Activated gamma-delta T cell treated with Interleukin-2 at 50 U/mL for 16 hours (primary cell): ENCODE measurements at regions not wholly inside any gene's neighbourhood (a gene's known extent, or its start where the extent isn't known, plus 50 kb on each side); places are given as distances from the start of the nearest gene placed in this dataset.
"Not testable (repeated sequence)": the region's sequence is repeated elsewhere in the genome, so short reads cannot be mapped to it uniquely, and the experiment has no call there.

ENCODE experiments used
- DNase-seq: peaks from one replicate; pipeline ENCODE4 v3.0.0-alpha.2; 2020

DNA sequence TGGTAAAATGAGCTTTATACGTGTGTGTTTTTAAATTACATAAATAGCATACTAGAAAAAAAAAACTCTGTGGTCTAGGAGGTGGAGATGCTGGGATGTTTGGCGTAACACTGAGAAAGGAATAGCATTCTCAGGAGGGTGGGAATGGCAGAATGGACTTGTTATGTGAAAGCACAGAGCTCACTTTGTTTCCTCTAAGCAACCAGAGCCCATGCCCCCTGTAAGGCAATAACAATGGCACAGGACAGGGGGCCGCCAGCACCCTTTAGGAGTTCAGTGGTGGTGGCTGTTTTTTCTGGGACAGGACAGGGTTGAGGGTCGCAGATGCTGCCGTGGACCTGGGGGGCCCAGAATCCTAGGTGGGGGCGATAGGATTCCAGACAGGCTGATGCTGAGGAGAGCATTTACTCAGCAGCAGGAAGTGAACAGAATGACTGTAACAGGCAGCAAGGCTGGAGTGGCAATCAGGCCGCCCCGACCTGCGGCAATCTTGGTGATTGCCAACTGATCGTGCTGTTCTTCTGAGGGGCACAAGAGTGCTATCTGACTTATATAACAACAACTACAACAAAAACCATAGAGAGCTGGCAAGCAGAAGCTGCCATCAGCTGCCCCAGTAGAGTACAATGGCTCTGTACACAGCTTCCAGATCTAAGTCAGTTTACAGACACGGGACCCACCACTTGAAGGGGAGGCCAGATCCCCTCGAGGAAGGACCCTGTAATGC, 160.4 kb downstream of the UACA start:
- no peak for DNase-seq

DNA sequence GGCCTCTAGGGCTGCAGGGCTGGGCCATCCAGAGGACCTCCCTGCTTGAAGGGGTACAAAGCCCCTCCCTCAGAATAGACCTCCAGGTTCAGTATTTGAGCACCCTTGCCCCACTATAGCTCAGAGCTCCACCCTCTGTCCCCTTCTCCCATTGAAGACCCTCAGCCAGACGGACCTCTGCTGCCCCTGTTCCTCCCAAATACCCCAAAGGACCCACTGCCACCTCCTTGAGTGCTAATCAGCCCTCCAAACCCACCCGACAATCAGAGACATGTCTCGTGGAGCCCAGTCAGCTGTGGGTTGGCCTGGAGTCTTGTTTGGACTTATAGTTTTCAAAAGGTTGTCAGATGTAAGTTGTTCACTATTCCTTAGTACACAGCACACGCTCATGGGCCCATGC, 161.1 kb downstream of the UACA start:
- DNase-seq, result no peak

DNA sequence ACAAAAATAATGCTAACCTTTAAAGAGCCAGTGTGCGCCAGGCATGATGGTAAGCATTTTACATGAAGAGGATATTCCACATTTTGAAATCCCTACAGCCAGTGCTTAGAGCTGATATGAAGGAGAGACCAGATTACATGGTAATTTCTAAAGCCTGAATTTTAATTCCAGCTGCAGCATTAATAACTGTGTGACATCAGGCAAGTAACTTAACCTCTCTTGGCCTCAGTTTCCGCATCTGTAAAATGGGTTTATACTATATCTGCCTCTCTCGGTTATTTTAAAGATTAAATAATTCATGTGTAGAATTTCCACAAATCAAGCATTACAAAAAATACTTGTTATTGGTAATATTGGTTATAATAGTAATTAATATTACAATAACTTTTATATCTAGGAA, 165.4 kb downstream of the UACA start:
- DNase-seq, result no peak

DNA sequence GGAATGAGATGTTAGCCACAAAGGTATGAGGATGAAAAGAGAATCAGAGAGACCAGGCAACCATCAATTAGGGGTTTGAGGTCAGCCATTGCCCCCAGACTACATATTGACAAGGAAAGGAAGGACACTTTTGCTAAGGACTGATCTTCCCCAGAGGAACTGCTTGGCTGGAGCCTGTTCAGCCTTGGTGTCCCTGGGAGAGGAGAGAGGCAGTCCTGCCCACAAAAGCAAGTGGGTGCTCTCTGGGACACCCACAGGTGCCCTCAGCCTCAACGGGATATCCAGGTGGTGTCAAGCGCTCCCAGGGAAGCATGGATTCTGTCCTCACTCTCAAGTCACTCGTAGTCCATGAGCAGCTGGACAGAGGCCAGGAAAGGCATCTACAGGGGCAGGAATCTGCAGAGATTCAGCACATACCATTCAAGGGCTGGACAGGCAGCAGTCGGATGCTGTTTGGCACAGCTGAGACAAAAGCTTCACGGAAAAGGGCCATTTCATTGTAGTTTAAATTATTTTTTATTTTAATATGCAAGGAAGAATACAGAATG, 166.2 kb downstream of the UACA start:
- no peak for DNase-seq

DNA sequence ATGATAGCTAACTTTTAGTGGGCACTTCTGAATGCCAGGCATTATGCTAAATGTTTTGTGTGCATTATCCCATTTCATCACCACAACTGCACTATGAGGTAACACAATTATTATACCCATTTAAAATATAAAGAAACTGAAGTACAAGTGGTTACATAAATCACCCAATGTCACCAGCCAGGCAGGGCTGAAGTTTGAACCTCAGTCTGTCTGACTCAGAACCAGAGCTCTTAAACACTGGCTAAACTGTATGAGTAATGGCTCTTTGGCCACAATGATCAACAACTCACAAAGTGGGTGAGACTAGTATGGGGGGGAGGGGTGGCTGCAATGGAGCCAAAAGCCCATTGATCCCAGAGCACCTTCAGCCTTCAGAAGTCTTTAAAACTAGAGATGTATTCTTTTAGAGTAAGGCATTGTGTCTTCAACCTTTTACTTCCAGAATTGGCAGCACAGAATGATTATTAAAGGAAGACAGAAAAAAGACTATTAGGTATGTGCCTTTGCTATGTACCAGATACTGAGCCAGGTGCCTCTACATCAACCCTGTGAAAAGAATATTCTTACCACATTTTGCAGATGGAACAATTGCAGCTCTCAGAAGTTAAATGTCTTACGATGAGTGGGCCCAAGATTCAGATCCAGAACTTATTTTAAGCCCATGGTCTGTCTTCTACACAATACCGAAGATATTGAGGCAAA, 166.9 kb downstream of the UACA start:
- no peak for DNase-seq

DNA sequence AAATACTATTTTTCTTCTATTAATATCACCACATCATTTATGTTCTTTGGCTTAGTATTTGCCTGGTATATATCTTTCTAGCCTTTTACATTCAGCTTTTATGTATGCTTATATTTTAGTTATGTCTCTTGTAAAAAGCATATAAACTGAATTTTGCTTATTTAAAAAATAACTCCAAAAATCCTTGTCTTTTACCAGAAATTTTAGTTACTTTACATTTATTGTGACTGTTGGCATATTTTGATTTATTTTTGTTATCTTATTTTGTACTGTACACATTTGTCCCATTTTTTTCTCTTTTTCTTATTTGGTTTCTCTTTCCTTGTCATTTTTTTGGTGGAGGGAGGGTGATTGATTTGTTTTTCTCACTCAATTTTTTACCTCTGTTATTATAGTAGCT, 169.6 kb downstream of the UACA start:
- DNase-seq, result no peak

DNA sequence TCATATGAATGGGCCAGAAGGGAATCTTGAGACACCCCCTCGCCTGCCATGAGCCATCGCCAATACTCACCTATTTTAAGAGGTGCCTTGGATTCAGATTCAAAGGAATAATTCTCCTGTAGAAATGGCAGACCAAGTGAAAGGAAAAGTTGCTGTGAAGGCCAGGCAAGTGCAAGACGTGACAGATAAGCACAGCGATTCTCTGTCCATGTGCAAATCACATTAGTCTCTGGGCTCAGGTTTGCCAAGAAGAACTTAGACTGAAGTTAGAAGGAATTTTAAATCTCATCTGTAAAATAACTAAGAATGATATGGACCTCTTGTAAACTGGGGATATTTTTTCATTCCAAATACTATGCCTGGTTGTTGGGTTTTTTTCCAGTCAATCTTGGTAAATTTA, 173.6 kb downstream of the UACA start:
- no peak for DNase-seq

DNA sequence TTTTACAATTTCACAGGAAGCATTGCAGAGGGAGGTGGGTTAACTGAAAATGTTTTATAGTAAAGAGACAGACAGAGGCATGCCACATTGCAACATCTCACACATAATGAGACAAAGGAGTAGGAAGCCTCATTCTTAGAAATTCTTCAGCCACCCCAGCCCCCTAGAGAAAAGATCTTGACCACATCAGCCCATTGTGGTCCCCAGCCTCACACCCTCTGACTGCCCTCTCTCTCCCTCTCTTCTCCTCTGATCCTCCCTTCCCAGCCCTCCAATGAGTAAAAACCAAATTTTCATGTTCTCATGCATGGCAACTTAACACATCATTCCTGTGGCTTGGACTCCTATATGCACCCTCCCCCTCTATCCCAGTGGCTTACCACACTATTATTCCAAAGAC, 174.1 kb downstream of the UACA start:
- DNase-seq, result no peak

DNA sequence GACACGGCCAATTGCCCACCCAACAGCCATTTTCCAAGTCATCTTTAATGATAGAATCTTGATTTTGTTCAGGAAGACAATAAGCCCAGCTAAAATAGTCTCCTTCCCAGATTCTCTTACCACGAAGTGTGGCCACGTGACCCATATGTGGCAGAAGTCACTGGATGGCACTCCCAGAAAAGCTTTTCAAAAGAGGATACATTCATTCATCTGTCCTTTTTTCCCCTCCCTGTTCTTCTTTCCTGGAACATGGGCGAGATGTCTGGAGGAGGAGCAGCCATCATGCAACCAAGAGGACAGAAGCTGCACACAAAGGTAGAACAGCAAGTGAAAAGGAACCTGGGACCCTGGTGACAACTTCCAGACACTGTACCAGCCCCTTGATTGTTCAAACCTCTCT, 174.7 kb downstream of the UACA start:
- DNase-seq, result no peak

DNA sequence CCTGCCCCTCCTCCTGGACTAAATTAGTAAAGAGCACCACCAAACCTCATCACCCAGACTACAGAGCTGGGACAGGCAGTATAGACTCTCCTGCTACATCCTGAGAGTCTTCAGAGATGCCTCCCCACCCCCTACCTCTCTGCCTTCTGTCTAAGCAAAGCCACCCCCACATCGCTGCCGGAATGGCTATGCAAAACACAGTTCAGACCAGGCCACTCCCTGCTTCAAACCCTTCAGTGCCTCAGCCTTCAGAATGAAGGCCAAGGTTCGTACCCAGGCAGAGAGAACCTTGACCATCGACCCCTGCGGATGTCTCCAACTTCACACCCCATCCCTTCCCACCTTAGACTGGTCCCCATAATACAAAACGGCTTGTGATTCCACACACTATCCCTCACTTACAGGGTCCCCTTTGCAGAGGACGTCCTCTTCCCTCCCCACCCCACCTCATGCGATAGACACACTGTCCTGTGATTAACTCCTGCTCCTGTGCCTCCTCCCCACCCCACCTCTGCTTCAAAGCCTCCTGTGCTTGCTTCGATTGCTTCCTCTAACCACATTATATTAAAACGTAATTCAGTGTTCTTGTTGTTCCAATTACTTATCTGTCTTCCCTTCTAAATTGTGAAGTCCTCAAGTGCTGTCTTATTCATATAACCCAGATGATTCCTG, 175.3 kb downstream of the UACA start:
- DNase-seq, result no peak

DNA sequence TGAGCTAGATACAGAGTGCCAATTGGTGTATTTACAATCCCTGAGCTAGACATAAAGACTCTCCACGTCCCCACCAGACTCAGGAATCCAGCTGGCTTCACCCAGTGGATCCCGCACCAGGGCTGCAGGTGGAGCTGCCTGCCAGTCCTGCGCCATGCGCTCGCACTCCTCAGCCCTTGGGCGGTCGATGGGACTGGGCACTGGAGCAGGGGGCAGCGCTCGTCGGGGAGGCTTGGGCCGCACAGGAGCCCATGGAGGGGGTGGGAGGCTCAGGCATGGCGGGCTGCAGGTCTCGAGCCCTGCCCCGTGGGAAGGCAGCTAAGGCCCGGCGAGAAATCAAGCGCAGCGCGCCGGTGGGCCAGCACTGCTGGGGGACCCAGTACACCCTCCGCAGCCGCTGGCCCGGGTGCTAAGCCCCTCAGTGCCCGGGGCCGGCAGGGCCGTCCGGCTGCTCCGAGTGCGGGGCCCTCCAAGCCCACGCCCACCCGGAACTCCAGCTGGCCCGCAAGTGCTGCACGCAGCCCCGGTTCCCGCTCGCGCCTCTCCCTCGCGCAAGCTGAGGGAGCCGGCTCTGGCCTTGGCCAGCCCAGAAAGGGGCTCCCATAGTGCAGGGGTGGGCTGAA, 176.2 kb downstream of the UACA start:
- DNase-seq, result not testable (repeated sequence)

DNA sequence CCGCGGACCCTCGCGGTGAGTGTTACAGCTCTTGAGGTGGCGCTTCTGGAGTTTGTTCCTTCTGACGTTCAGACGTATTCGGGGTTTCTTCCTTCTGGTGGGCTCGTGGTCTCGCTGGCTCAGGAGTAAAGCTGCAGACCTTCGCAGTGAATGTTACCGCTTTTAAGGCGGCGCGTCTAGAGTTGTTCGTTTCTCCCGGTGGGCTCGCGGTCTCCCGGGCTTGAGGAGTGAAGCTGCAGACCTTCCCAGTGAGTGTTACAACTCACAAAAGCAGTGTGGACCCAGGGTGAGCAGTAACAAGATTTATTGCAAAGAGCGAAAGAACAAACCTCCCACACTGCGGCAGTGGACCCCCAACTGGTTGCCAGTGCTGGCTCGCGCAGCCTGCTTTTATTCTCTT, 177.1 kb downstream of the UACA start:
- no peak for DNase-seq

DNA sequence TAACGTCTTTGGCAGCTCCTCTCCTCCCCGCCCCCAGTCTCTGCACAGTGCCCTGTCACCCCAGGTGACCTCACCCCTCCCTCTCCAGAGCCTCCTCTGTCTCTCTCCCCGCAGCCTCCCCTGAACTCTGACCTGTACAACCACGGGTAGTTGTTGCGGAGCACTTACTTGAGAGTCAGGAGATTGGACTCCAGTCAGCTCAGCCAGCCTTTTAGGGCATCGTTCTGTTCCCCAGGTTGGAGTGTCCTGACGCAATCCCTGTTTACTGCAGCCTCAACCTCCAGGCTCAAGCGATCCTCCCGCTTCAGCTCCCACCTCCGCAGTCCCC, 177.7 kb downstream of the UACA start:
- no peak for DNase-seq

DNA sequence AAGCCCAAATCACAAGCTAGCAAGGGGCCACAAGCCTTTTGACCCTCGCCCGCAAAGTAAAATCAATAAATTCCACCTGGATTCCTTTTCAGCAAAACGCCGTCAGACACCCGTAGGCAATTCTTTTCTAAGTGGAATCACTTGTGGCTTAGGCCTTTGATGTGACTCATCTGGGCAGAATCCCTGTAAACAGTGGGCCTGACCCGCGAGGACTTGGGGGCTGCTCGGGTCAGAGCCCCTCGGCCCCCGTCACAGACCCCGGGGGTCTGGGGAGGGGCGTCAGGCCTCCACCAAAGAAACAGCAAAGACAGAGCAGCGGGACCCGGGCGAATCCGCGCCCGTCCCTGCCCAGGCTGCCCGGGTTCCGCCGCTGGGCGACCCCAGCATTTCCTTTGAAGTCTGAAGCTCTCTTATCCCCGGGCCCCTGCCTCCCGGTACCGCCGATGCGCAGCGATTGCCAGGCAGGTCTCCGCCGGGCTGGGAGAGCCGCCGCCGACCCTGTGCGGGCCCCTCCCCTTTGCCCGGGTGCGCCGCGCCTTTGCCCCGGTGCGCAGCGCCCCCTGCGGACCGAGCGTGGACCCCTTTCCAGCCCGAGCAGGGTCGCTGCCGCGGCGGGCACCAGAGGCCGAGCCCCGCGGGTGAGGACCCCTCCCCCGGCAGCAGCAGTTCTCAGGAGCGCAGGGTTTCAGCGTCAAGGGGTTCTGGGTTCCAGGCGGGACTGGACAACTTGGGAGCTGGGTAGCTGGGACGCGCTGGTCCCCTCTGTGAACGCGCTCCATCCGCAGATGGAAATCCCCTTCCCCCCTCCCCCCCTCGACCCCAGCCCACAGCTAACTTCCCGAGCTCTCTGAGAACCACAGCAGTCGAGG, 178.3 kb downstream of the UACA start:
- DNase-seq, result peak; percentile 20

DNA sequence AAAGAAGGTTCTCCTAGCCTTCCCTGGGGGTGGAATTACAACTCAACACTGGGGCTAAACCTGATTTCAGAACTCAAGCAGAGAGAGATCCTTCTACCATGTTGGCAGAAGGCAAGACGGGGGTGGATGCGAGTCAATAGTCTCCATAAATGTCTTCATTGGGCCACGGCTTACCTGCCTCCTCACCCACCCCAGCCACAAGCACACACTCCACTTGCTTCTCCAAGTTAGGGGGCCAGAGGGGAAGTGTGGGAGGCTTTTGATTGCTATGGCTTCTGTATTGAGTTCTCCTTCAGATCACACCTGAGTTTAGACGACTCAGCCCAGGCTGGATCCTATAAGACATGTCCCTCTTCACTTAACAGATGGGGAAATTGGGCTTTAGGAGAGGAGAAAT, 178.9 kb downstream of the UACA start:
- DNase-seq, result no peak

DNA sequence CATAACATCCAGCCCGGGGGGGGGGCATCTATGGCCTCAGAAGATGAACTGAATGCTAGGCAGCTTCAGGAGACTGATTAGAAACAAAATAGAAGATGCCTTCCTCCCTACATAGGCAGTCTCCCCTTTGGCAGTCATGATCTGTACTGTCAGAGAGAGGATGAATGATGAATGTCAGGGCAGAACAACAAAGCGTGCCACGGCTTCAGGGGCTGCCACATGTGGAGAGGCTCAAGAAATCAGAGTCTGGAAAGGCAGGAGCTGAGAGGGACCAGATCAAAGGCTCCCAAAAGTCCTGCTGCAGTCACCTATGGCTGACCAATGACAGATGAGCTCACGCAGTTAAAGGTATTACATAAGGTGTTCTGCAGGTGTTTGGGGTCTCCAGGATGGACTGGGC, 180.4 kb downstream of the UACA start:
- DNase-seq, result no peak

DNA sequence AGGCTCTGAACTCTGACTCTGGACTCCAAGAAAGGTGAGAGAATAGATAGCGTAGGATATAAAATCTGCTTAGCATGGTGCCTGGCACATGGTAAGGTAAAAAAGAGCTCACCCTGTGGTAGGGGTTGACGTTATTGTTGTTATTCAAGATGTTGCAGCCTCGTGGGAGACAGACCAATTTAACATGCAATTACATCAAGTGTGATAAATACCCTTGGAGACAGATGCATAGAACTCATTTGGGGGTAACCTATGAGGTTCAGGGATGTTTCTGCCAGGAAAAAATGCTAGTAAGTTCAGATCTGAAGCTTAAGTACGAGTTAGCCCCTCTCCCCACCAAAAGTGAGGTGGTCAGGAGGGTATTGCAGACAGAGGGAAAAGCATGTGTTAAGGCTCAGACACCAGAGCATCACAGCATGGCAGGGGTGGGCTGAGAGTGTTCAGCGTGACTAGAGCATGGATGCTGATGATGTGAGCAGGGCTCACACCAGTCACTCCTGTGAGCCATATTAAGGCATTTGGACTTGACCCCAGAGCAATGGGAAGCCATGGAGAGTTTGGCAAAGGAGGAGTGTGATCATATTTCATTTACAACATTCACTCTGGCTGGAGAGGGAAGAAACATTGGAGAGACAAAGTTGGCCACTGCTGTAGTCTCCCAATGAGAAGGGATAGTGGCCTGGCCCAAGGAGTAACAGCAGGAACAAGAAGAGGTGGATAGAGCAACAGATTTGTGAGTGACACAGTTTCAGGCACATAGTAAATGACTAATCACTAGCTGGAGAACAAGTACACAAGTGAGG, 181.0 kb downstream of the UACA start:
- no peak for DNase-seq

DNA sequence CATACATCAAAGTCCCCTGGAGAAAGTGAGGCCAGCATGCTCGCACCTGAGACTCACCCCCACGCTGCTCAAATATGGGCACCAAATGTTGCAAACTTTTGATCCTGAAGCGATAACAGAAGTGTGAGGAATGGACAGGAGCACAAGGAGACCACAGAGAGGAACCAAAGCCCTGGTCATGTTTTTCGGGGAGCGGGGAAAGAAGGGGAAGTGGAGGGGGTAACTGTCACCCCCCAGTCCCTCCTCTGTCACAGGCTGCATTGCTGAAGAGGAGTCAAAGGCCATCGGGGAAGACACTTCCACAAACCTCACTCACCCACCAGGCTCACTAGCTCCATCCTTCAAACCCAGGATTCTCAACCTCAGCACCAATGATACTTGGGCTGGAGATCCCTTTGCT, 182.4 kb downstream of the UACA start:
- DNase-seq, result no peak

DNA sequence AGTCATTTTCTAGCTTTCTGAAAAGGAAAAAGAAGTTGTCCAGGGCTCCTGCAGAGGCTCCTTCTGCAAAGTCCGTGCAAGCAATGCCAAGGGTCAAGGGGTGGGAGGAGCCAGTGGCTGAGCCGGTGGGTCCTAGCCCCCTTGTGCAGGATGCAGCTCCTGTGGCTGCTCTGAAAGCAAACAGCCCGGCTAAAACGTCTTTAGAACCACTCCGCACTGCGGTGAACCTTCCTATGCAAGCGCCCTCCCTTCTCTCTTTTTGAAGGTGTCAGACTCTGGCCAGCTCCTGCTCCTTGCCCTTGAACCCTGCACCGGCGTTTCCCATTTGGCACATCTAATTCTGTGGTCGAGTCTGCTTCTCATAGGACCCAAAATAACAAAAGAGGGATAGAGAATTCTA, 183.1 kb downstream of the UACA start:
- DNase-seq, result no peak

DNA sequence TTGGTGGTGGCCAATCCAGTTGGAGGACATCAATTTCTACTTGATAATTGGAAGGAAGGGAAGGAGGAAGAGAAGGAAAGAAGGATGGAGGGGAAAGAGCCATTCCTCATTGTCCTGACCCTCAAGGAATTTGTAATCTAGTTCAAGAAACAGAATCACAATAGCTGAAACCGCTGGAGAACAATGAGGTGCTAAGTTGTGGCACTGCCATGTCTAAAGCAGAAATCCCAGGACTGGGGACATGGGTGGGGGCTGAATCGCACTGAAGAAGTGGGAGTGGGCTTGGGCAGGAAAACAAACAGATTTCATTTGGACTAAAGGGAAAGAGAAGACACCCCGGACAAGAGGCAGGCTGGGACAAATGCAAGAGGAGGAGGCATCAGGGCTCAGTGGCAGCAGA, 183.6 kb downstream of the UACA start:
- DNase-seq, result no peak

DNA sequence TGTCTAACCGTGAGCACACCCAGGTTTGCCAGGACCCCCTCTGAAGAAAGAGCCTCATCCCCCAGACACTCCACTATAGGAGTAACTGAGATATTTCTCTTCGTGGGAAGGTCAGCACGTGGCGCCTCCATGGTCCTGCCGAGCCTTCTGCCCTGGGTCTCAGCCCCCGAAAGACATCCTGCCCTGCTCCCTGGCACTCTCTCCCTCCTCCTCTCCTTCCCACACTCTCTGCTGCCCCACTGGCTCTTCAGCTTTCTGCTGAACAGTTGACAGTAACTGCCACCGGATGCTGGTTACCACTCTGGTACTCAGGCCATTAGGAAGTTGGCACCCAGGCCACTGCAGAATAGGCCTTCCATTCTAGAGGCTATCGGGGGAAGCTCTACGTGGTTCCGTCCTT, 185.2 kb downstream of the UACA start:
- no peak for DNase-seq

DNA sequence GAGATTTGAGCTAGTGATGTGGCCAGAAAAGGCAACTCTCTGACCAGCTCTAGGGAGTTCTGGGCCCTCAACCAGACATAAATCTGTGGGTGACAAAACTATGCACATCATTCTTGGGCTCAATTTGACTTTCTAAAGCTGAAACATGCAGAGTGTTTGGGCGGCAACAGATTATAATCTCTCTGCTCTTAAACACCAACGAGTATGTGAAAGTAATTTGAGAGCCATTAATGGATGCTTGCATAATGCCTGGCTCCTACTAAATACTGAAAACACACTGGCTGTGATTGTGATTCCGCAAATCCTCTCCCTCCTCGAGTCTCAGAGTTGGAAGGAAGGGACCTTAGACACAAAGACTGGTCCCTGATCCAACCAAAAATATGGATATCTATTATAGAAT, 186.7 kb downstream of the UACA start:
- DNase-seq, result no peak
